HEK293 (cell line): ENCODE measurements at regions not wholly inside any gene's neighbourhood (a gene's known extent, or its start where the extent isn't known, plus 50 kb on each side); places are given as distances from the start of the nearest gene placed in this dataset.

ENCODE experiments used
- CTCF ChIP-seq: fragments of 450-650 bp; formaldehyde crosslinking; IDR thresholded peaks from 2 replicates; pipeline ENCODE4 v1.5.1; 2016; ENCODE audit warnings: missing biosample characterization, missing genetic modification characterization
- IKZF3 ChIP-seq: fragments of 450-650 bp; IDR thresholded peaks from 2 replicates; pipeline ENCODE4 v1.5.0; 2018; ENCODE audit warnings: missing biosample characterization, mild to moderate bottlenecking, missing genetic modification characterization, moderate library complexity
- KLF10 ChIP-seq: fragments of 450-650 bp; IDR thresholded peaks from 2 replicates; pipeline ENCODE4 v1.5.1; 2018; ENCODE audit warnings: missing biosample characterization, mild to moderate bottlenecking, missing genetic modification characterization
- TRIM28 ChIP-seq: IDR thresholded peaks from 2 replicates; pipeline ENCODE4 v1.6.1; 2011; ENCODE audit warnings: low read length, control low read depth, borderline replicate concordance
- YY1 ChIP-seq: fragments of 450-650 bp; formaldehyde crosslinking; IDR thresholded peaks from 2 replicates; pipeline ENCODE4 v1.5.1; 2018; ENCODE audit warnings: missing biosample characterization, missing genetic modification characterization
- ZBTB21 ChIP-seq: fragments of 450-650 bp; formaldehyde crosslinking; IDR thresholded peaks from 2 replicates; pipeline ENCODE4 v1.5.1; 2017; ENCODE audit warnings: missing biosample characterization, missing genetic modification characterization
- ZNF274 ChIP-seq, 2 experiments: fragments of 200-500 bp in 1 of 2; fragments of 450-650 bp in 1 of 2; sonication (Bioruptor generic) in 1 of 2; formaldehyde crosslinking in 1 of 2; IDR thresholded peaks; 2 replicates each; pipeline versions ENCODE4 v1.5.1 to v1.6.1; 2014 to 2016; ENCODE audit warnings: borderline replicate concordance in 1 of 2, inconsistent platforms in 1 of 2, low read length in 1 of 2, missing biosample characterization in 1 of 2, missing genetic modification characterization in 1 of 2
- ZNF777 ChIP-seq: fragments of 450-650 bp; formaldehyde crosslinking; IDR thresholded peaks from 2 replicates; pipeline ENCODE4 v1.5.1; 2017; ENCODE audit warnings: missing biosample characterization, missing genetic modification characterization, borderline replicate concordance

GRCh38 chr2:128797092-128797491 is 478.4 kb upstream of the HS6ST1 start:
- TF ChIP-seq ZNF777 (tag by site-specific recombination) (no peak), KLF10 (tag by site-specific recombination) (no peak), YY1 (no peak), IKZF3 (tag by site-specific recombination) (no peak), ZBTB21 (no peak), CTCF (no peak), TRIM28 (no peak), ZNF274 (IDR thresholded peaks at IDR 0.05; ENCODE audit: low read length) (no peak), ZNF274 (tag by site-specific recombination; IDR thresholded peaks at IDR 0.05; ENCODE audit: borderline replicate concordance) (no peak)
